GM12874 (cell line): ENCODE measurements at regions not wholly inside any gene's neighbourhood (a gene's known extent, or its start where the extent isn't known, plus 50 kb on each side); places are given as distances from the start of the nearest gene placed in this dataset.

Experiments
- CTCF ChIP-seq: IDR thresholded peaks from 2 replicates; pipeline ENCODE4 v1.5.1; 2011; ENCODE audit warnings: low read depth, mild to moderate bottlenecking, control low read depth, low read length, moderate library complexity; ENCODE audit not compliant: insufficient read depth

- TF ChIP-seq CTCF = no peak
These were observed 166.6 kb downstream of the MAFB start for GRCh38 chr20:40522405-40522804.

GRCh38 chr20:40521962-40522361 is 167.1 kb downstream of the MAFB start:
- TF ChIP-seq CTCF = no peak

GRCh38 chr20:40519918-40520317 is 169.1 kb downstream of the MAFB start:
- TF ChIP-seq CTCF = no peak

GRCh38 chr20:40512994-40513393 is 176.0 kb downstream of the MAFB start:
- no peak for TF ChIP-seq CTCF

- TF ChIP-seq CTCF = no peak
These were observed 176.4 kb downstream of the MAFB start for GRCh38 chr20:40512591-40512990.

- no peak for TF ChIP-seq CTCF
These were observed 177.6 kb downstream of the MAFB start for GRCh38 chr20:40511478-40511877.

GRCh38 chr20:40510622-40511021 is 178.4 kb downstream of the MAFB start:
- no peak for TF ChIP-seq CTCF

GRCh38 chr20:40508821-40509220 is 180.2 kb downstream of the MAFB start:
- no peak for TF ChIP-seq CTCF
